Kidney epithelial cell (primary cell): ENCODE measurements at regions not wholly inside any gene's neighbourhood (a gene's known extent, or its start where the extent isn't known, plus 50 kb on each side); places are given as distances from the start of the nearest gene placed in this dataset.

Experiments used
- DNase-seq: peaks from one replicate; pipeline ENCODE4 v3.0.0-alpha.2; 2010; ENCODE audit warnings: low read depth
- H3K27me3 ChIP-seq: 2 replicates; pipeline ENCODE4 v1.6.0; 2011; ENCODE audit warnings: low read length; ENCODE audit not compliant: control insufficient read depth, insufficient read depth
- H3K36me3 ChIP-seq: 2 replicates; pipeline ENCODE4 v1.5.1; 2011; ENCODE audit warnings: low read length; ENCODE audit not compliant: control insufficient read depth, insufficient read depth
- H3K4me3 ChIP-seq: 2 replicates; pipeline ENCODE4 v1.5.1; 2011; ENCODE audit warnings: low read depth, mild to moderate bottlenecking, control low read depth, low read length
- TF ChIP-seq, protein P1 (sequence below): IDR thresholded peaks from 2 replicates; pipeline ENCODE4 v1.5.1; 2011; ENCODE audit warnings: mild to moderate bottlenecking, moderate library complexity, low read length, control low read depth, inconsistent platforms; ENCODE audit not compliant: insufficient read depth, poor library complexity, severe bottlenecking

DNA sequence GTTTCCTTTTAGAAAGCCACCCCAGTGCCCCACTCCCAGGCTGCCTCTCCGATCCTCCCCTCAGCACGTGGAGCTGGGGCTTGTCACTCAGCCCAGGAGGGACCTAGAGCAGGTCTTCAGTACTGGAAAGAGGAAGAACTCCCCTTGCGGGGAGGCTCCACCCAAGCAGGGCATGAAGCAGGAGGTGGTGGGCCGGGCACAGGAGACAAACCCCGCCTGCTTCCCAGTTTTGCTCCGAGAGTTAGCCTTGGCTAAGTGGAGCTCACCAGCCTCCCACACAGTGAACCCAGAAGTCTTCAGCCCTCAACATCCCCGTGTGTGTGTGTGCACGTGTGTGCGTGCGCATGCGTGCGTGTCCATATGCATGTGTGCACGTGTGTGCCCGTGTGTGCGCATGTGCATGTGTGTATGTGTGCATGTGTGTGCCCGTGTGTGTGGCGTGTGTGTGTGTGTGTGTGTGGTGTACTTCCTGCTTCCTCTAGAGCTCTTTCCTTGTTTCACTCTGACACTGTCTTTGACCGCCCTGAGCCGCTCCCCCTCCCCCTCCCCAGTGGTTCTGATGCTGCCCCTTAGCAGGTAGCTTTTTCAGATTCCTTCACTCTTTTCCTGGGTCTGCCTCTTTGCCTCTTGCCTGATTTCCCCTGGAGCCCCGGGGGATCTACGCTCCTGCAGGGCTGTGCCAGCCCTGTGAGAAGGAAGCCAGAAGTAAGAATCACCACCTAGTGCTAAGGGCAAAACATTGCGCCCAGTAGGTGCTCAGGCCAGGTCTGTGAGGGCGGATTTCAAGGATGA, 239.8 kb downstream of the CDC5L start:
- H3K36me3 ChIP-seq = no peaks in the 10 kb centered on the region
- TF ChIP-seq, protein P1, sequence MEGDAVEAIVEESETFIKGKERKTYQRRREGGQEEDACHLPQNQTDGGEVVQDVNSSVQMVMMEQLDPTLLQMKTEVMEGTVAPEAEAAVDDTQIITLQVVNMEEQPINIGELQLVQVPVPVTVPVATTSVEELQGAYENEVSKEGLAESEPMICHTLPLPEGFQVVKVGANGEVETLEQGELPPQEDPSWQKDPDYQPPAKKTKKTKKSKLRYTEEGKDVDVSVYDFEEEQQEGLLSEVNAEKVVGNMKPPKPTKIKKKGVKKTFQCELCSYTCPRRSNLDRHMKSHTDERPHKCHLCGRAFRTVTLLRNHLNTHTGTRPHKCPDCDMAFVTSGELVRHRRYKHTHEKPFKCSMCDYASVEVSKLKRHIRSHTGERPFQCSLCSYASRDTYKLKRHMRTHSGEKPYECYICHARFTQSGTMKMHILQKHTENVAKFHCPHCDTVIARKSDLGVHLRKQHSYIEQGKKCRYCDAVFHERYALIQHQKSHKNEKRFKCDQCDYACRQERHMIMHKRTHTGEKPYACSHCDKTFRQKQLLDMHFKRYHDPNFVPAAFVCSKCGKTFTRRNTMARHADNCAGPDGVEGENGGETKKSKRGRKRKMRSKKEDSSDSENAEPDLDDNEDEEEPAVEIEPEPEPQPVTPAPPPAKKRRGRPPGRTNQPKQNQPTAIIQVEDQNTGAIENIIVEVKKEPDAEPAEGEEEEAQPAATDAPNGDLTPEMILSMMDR = no peak

DNA sequence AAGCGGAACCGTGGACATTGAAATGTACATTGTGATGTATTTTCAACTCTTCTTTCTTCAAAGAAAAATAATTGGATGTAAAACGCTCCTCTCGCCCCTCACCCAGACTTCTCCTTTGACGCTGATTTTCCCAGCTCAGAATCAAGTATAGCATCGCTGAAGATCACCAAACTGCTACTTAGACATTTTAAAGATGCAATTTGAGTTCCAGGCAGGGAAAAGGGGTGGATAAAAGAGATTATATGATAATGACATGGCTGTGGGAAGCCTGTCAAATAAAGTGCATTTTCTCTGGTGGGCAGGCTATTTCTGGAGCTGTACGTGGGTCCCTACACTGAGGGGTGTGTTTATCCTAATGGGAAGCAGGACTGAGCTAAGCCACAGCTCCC, 240.4 kb downstream of the CDC5L start:
- Histone ChIP-seq H3K27me3 (no peaks in the 10 kb centered on the region), H3K36me3 (no peaks in the 10 kb centered on the region), H3K4me3 (no peak overlapping the region)
- TF ChIP-seq, protein P1 = no peak
- no peak for DNase-seq

More for the DNA sequence above, 239.8 kb downstream of the CDC5L start:
- Histone ChIP-seq H3K4me3 (no peak overlapping the region), H3K27me3 (no peaks in the 10 kb centered on the region)
- no peak for DNase-seq

DNA sequence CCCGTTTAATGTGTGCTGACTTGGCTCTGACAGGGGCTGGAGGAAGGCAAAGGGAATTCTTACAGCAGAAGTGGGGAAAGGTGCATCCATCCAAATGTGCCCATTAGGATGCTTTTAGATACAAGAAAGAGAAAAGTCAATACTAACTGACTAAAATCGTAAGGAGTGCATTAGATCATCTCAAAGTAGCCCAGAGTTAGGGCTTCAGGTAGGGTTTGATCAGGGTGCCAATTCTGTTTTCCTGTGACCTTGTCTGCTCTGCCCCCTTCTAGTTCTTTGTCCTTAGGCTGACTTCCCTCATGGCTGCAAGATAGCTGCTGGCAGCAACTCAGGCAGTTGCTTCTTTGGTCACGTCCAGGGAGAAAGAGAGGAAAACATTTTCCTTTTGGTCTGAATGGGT, 240.8 kb downstream of the CDC5L start:
- Histone ChIP-seq H3K27me3 (no peaks in the 10 kb centered on the region), H3K4me3 (no peak overlapping the region), H3K36me3 (no peaks in the 10 kb centered on the region)
- TF ChIP-seq, protein P1 = no peak
- no peak for DNase-seq

DNA sequence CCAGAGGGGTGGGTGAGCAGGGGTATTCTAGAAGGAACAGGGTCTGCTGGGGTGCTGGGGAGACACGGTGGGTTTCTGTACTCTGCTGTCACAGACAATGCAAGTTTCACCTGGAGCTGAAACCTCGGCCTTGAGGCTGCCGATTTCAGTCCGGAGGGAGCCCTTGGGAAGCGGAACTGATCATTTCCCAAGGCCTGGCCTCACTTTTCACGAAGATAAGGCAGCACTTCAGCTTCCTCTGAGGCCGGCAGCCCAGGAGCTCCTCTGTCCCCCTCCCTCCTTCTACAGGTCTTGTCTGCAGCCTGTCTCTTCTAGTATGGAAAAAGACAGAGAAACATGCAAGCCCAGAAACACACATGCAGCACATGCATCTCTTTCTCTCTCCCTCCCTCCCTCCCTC, 242.1 kb downstream of the CDC5L start:
- DNase-seq = no peak
- TF ChIP-seq, protein P1 = no peak
- H3K4me3 ChIP-seq = no peak overlapping the region
- no peaks in the 10 kb centered on the region for H3K36me3 ChIP-seq
- no peaks in the 10 kb centered on the region for H3K27me3 ChIP-seq

DNA sequence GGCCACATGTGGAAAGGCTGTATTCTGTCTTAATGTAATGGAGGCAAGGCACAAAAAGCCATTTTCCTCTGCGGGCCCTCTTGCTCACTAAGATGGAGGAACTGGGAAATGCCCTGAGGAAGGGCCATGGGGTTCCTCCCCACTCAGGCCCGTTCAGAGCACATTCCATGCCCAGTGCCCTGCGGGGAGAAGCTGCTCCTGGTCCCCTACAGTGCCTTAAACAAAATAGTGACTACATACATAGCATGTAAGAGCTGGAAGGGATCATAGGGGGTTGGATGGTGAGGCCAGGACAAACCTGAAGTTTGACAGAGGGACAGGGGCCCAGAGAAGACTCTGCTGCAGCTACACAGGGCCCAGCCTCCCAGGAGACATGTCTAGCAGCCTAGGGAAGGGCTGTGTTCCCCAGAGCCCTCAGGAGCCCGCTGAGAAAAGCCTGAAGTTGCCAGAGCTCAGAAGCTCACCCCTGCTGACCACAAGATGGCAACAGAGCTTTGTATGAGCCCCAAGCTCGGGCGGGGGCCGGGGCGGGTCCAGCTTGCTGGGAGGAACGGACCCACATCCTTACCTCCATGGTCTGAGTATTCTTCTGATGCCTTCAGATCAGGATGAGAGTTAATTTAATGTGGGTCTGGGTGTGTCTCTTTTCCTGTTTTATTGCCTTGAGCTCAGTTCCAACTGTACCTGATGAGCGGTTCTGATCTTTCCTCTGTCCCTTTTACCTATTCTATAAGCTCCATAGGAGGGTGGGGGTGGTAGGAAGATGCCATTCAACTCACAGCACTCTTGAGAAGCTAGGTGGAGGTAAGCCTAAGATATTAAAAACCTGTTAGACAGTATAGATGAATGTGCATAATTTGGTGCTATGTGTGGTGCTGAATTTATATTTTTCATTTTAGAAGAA, 242.9 kb downstream of the CDC5L start:
- H3K4me3 ChIP-seq = no peak overlapping the region
- TF ChIP-seq, protein P1 = peak; percentile 87
- no peak for DNase-seq
- no peaks in the 10 kb centered on the region for H3K27me3 ChIP-seq
- no peaks in the 10 kb centered on the region for H3K36me3 ChIP-seq
